ENCODE measurements at regions not wholly inside any gene's neighbourhood (a gene's known extent, or its start where the extent isn't known, plus 50 kb on each side); places are given as distances from the start of the nearest gene placed in this dataset.

- no peak for TF ChIP-seq CTCF (IDR thresholded peaks at IDR 0.05; ENCODE audit: insufficient read depth, low read depth, low read length, missing control alignments)
- no peak overlapping the region for H3K4me3 ChIP-seq (ENCODE audit: low read length)
- no peak for DNase-seq (ENCODE audit: low read depth)
Observed at GRCh38 chr4:151953312-151953711, 192.5 kb upstream of the GATB start.

- no peak for TF ChIP-seq CTCF (IDR thresholded peaks at IDR 0.05; ENCODE audit: insufficient read depth, low read depth, low read length, missing control alignments)
- no peak overlapping the region for H3K4me3 ChIP-seq (ENCODE audit: low read length)
- DNase-seq (ENCODE audit: low read depth) = no peak
Observed at GRCh38 chr4:151952711-151953254, 192.0 kb upstream of the GATB start.

GRCh38 chr4:151952137-151952536 is 191.3 kb upstream of the GATB start:
- no peak for DNase-seq (ENCODE audit: low read depth)
- no peak overlapping the region for H3K4me3 ChIP-seq (ENCODE audit: low read length)
- no peak for TF ChIP-seq CTCF (IDR thresholded peaks at IDR 0.05; ENCODE audit: insufficient read depth, low read depth, low read length, missing control alignments)

- no peak overlapping the region for H3K4me3 ChIP-seq (ENCODE audit: low read length)
- no peak for DNase-seq (ENCODE audit: low read depth)
- TF ChIP-seq CTCF (IDR thresholded peaks at IDR 0.05; ENCODE audit: insufficient read depth, low read depth, low read length, missing control alignments) = no peak
Observed at GRCh38 chr4:151951671-151952050, 190.9 kb upstream of the GATB start.

- DNase-seq (ENCODE audit: low read depth) = no peak
- H3K4me3 ChIP-seq (ENCODE audit: low read length) = no peak overlapping the region
- TF ChIP-seq CTCF (IDR thresholded peaks at IDR 0.05; ENCODE audit: insufficient read depth, low read depth, low read length, missing control alignments) = no peak
Observed at GRCh38 chr4:151950993-151951670, 190.3 kb upstream of the GATB start.

GRCh38 chr4:151948351-151949016 is 187.7 kb upstream of the GATB start:
- peak; percentile 86 for DNase-seq (ENCODE audit: low read depth)
- no peak overlapping the region for H3K4me3 ChIP-seq (ENCODE audit: low read length)
- TF ChIP-seq CTCF (IDR thresholded peaks at IDR 0.05; ENCODE audit: insufficient read depth, low read depth, low read length, missing control alignments) = no peak

Data from epithelial cell of esophagus (primary cell).